IPS-NIHi11 (cell line): ENCODE measurements at regions not wholly inside any gene's neighbourhood (a gene's known extent, or its start where the extent isn't known, plus 50 kb on each side); places are given as distances from the start of the nearest gene placed in this dataset.

Experiments
- DNase-seq: peaks from one replicate; pipeline ENCODE4 v3.0.0; 2012; ENCODE audit warnings: mixed read lengths, low spot score

DNA sequence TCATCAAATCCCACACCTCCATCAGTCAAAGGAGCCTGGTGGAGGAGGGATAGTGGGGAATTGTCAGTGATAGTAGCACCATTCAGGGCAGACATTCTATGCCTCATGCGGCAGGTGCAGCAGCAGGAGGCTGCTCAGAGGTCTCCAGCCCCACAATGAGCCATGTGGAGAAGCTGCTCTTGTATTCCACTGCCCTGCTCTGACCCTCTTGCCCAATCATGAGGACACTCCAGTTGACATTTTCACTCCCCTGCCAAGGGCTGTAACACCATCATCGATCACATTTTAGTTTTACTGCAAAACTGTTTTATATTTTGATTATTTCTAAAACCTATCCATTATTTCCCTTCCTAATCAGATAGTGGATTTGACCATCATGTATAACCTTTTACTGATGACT, 487.6 kb upstream of the KLHL29 start:
- no peak for DNase-seq

DNA sequence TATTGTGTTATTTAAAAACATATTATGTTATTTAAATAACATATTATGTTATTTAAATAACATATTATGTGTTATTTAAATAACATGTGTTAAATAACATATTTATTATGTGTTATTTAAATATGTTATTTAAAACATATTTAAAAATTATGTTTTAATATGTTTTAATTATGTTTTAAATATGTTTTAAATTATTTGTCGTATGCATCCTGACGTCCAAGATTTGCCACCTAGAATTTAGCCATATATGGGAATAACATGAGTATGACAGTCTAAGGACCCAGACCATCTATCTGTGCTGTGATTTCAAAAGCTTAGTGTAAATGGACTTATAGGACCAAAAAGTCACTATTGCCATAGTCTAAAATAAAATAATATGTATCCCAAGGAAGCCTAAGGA, 484.3 kb upstream of the KLHL29 start:
- no peak for DNase-seq

DNA sequence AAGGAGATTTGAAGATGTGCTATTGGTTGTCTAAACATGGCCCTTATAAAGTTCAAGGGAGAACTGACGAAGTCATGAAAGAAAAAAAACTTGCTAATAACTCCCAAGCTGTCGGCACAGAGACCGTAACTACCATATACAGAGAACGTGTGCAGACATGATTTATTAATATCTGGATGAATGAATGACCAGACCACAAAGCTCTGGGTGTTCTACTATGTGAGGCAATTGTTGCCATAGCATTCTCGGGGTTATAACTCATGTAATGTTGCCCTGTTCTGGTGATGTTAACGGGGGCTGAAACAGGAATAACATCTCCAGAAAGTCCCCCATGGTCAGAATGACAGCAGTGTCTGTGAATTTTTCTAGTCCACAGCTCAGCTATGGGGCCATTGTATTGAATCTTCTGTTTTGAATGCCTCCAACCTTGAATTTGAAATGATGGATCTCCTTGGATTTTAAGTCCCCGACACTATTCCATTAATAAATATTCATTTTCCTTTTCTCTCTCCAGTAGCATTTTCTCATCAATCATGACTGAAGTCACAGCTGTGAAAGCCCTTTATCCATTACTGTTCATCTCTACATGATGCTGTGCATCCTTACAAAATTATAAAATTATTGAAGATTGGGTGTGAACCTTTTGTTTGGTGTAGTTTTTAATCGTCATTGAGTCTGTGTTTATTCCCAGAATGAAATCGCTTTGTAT, 483.4 kb upstream of the KLHL29 start:
- no peak for DNase-seq

DNA sequence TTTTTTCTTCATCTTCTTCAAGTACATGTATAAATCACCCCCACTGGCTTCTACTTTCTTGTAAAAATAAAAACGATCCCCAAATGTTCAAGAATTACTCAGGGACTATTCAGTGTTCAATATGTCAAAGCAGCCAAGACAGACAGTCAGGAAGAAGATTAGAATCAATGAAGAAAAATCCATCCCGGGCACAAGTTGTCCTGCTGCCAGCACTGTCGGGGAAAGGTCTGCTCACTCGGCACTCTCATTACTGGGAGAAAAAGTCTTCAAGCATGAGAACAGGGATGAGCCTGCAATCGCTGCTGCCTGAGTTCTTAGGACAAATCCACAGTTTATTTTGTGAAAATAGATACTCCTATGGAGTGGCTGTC, 482.8 kb upstream of the KLHL29 start:
- DNase-seq: no peak

DNA sequence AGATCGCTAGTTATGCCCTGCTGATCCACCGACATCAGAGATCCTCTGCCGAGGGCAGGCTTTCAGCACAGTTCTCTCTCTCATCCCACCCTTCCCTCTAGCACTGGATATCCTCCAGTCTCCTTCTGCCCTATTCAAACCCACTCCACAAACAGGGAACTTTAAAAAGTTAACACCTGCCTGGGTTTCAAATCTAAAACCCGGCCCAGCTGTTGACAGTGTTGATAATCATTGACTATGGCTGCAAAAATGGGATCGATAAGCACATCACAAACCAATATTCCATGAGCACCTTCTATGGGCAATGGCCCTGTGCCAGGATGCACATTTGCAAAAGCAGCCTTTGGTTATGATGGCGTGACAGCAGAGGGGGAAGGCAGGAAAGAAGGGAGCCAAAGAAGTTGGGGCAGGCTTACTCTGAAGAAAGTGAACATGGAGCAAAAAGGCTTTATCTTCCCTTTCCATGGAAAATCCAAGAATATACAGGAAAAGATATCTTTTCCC, 482.3 kb upstream of the KLHL29 start:
- DNase-seq: no peak

DNA sequence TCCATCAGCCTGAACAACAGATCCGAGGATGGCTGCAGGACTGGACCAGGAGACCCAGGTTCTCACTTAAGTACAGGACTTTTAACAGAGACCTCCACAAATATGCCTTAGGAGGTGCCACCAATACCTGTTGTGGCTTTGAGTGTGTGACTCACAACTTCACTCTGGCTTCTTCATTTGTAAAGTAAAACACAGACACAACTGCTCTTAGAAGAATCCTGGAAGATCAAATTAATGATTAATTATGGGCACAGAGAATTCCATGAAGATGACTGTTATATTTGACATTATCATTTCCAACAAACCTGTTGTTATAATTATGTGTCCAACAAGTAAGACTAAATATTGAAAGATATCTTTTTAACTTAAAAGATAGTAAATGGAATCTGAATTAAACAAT, 481.4 kb upstream of the KLHL29 start:
- DNase-seq: no peak

DNA sequence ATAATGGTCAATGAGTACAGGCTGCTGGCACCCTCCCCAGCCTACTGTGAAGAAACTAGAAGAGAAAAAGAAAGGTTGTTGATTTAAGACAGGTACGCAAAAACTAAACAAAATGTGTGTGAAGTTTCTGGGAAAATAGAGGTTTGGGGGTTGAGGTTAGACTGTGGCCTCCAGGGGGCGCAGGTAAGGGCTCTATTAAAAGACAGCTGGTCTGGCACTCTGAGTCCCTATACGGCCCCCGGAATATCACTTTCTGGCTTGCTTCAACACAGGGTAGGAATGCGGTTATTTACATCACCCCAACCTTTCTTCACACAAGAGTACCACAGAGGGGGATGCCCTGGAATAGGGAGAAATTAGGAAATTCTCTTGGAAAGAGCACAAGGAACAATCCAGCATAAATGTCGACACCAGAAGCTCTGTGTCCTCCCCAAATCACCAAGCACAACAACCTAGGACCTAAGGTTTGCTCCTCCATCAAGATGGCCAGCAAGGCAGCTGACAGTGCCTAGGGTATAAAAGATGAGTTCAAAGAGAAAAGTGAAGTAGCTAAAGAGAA, 480.8 kb upstream of the KLHL29 start:
- peak; percentile 64 for DNase-seq

DNA sequence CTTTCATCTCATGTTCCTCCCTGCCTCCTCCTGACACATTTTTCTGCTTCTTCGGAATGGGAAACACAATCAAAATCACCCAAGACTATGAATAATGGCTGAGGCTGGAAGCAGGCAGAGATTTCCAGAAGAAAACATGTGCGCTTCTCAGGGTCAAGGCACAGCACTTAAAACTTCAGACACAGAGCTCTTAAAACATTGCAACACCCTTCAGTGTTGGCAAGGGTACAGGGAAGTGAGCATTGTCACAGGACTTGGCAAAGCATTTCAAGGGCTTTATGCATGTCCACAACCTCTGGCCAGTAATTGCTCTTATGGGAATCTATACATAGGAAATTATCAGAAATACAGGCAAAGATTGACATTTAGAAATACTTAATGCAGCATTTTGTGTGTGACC, 477.6 kb upstream of the KLHL29 start:
- DNase-seq: no peak

DNA sequence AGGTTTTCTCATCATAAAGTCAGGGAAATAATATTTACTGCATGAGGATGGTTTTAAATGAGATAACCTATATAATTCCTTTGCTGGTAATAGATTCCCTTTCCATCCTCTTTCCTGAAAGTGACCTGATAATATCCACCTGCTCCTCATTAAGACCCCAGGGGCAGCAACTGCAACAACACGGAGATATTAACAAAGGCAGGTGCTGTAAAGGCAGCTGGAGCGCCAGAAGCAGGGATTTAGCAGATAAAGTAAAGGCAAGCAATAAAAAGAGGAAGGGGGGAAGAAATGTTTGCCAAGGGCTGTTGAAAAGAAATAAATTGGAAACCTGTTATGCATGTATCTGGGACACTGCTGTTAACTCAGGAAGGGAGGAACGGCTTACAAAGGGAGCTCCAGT, 472.6 kb upstream of the KLHL29 start:
- no peak for DNase-seq

DNA sequence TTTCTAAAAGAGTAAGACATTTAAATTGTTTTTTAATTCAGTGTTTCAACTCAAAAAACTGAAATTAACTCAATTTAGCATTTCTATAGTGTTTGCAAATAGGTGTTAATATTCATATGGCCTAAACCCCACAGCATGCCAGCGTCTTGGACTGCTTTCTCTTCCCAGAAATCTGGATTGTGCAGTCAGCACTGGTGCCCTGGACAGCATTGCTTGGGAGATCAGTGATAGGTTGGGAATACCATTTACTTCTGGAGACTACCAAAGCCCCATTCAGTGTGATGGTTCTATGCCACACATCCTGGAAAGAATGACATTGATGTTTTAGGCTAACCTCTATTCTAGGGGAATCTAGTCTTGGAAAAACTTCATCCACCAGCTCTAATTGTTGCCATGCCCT, 455.0 kb upstream of the KLHL29 start:
- peak; percentile 16 for DNase-seq

DNA sequence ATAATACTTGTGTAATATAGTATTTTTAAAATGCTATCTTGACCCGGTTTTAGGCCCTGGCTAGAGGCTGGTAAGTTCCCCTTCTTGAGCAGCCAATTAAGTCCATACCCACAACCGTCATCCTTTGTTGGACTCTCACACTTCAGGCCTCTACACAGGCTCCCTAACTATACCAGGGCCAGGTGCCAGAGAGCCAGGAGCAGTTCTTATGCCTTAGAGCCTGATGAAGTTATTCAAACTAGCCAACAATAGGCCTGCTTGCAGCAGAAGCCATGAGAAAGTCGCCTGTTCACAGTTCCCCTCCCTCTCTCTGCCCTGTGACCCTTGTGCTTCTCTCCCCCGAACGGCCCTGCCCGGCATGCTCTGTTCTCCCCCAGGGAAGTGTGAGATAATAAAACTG, 454.2 kb upstream of the KLHL29 start:
- DNase-seq: no peak

DNA sequence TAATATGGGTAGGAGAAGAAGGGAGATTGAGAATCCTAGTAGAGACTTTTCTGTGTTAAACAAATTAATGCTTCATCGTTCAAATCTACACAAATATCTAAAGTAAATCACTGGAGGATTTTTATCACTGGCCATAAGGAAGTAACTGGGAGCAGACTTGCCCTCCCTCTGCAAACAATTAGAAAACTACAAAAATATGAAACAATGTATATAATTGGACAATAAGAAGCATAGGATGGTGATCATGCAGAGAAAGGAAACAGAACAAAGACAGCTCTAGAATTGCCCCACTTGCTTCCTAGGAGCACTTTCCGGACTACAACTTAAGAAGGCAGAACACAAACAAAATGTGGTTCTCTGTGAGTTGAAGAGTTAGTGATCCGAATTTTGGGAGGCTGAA, 452.7 kb upstream of the KLHL29 start:
- DNase-seq: no peak

DNA sequence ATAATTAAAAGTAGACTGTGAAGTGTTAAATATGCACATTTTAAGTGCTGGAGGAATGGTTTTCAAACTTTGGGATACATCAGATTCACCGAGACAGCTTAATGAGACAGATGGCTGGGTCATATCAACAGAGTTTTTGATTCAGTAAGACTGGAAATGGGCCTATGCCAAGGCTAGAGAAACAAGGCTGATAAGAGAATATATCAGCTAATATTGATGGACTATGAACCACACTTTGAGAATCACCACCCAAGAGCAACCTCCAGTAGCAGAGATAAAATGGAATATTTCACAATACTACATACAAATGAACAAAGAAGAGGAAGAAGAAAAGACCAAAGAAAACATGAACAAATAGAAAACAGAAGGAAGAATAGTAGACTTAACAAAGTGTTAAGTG, 450.2 kb upstream of the KLHL29 start:
- DNase-seq: no peak

DNA sequence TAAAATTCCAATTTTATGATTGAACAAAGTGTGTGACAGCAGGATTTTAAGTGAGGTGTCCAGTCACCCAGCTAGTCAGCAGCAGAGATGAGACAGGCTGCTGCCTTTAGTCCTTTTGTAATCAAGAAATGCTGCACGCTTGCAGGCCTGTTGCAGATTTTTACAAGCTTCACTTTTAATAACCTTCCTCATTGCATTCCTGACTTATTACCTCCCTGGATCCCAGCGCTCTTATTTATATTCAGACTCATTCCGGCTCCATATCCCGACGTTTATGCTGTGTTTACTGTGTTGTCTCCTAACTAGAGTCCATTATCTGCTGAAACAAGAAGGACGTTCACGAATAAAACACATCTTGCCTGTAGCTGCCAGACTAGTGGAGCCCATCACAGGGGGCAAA, 442.5 kb upstream of the KLHL29 start:
- no peak for DNase-seq

DNA sequence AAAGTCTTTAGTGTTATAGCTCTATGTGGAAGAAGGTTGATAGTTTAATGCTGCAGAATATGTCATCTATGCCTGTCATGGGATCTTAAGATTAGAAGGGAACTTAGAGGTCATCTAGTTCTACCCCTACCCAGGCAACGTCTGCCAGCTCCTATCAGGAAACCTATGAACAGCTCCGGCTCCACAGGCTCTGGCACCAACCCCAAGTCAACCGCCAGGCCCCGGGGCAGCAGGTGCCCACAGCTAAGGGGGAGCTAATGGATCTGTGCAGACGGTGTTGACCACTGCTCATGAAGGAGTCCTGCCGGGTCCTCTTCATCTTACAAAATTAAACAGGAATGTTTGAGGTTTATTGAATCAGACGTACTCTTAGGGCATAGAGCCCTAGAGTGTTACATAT, 440.8 kb upstream of the KLHL29 start:
- no peak for DNase-seq

DNA sequence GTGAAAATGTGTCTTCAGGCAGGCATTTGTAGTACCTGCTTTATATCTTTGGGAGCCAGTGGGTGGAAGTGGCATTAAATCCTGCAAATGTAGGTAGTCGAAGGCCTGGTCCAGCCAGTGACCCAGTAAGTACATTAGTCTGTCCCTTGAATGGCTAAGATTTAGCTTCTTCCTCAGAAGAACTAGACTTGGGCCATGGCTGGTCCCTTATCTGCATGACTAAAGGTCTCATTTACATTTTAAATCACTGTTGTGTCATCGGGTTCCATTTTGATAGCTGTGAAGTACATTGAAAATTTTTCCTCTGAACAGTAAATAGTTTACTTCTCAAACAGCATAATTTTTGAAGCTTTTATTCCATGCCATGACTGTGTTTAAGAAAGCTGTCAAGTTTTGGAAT, 438.4 kb upstream of the KLHL29 start:
- peak; percentile 10 for DNase-seq

DNA sequence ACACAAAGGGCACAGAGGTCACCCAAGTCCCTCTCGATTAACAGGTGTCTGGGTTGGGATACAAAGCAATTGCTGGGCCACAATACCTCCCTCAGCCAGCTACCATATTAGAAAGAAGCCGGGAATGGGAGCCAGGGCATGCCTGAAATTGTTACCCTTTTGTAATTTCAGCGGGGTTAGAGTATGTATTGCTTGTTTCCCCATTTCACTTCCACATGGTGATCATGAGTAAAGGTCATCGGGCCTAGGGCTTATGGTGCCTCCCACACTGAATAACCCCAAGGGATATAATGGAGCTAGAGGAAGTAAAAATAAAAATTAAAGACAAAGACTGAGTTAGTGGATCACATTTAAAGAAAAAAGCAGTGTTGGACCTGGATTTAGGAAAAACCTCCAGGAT, 437.2 kb upstream of the KLHL29 start:
- no peak for DNase-seq

DNA sequence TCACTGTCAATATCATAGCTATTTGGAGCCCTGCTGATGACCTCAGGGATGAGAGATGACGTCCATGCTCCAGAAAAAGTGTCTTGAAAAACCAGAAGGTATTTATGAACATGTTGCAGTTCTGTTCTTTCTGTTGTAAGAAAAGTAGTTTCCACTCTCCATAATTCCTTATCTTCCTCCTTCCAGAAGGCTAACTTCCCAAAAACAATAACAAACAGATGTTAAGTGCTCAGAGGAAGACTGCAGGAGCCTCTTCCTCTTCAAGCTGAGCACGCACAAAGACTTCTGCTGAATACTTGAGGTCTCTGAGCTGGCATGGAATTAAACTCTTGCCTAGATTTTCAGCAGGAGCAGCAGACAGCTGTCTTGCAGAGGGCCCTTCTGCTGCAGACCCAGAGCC, 434.5 kb upstream of the KLHL29 start:
- no peak for DNase-seq

DNA sequence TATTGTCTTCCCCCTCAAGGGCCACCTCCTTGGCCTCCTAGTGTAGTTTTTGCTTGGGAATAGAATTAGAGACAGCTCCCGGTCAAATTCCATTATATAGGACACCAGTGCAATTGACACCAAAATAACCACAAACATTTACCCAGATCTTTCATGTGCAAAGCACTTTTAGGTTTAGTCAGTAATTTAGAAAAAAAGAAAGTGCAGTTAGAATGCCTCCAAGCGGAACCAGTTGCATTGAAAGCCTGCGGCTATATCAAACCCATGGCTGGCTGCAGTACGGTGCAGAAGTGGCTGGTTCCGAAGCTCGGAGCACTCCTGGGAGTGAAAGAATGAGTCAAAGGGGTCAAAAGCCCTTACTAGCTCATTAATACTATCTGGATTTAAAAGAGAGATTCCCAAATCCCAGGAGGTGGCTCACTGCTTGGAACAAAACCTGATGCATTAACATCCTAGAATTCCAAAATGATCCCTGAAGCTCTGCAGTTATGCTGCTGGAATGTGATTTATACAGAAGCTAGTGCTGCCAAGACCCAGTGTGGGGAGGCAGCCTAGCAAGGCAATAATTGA, 432.2 kb upstream of the KLHL29 start:
- no peak for DNase-seq

DNA sequence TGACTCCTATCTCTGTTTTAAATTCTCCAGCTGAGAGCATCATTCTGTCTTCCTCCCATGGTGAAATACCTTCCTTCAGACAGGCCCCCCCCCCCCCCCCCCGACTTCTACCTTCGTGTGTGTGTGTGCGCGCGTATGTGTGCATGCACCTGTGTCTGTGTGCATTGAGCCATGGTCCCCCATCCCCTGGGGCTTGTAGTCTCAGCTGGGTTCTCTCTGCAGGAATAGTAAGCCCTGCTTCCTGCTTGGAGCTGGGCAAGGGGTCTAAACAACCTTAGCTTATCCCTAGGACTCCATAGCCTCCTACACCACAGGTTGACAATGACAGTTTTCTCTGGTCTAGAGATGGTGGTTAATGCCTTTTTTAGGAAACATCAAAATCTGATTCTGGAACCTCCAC, 427.5 kb upstream of the KLHL29 start:
- DNase-seq: no peak

DNA sequence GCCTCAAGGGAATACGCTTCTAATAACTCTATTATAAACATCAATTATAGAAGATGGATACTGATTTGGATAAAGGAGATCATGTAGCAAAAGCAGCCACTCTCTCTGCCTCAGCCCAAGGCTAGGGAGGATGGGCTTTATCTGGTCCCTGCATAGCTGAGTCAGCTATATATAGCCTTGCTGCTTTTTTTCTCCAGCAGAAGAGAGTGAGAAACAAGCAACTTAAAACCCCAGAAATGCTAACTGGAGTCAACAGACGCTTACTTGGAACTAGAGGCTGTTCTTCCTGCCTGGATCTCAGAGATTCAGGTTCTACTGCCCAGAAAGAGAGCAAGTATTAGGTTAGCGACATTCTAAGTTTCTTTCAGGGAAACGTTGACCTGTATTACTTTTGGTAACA, 426.7 kb upstream of the KLHL29 start:
- DNase-seq: no peak

DNA sequence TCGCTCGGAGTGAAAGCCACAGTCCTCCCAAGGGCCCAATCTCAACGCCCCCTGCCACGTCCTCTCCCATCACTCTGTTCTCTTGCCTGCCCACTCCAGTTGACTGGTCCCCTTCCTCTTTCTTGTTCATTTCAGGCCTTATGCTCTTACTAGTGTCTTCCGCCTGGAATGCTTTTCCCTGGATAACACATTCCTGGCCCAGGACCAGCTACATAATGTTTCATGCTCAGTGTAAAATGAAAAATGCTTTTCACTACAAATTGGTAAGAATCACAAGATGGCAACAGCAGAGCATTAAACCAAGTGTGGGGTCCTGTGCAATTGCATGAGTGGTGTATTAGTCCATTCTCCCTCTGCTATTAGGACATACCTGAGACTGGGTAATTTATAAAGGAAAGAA, 417.2 kb upstream of the KLHL29 start:
- DNase-seq: no peak

DNA sequence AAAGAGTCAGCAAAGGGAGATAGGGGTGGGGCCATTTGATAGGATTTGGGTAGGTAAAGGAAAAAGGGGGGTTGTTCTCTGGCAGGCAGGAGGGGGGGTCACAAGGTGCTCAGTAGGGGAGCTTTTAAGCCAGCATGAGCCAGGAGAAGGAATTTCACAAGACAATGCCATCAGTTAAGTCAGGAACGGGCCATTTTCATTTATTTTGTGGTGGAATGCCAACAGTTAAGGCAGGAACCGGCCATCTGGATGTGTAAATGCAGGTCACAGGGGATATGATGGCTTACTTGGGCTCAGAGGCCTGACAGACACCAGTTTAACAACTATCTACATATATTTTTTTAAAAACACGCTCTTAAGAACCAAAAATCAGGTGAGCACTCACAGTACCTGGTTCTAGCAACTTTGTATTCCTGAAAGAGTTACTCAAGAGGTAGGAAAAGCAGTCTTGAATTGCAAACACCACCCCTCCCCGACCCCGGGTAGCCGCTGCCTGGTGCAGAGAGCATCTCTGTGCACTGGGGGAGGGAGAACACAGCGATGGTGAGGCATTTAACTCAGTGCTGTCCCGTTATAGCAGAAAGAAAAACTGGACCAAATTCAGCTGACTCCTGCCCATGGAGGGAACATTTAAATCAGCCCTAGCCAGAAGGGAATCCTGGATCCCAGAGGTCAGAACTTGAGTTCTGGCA, 414.5 kb upstream of the KLHL29 start:
- no peak for DNase-seq
